ENCODE measurements at regions not wholly inside any gene's neighbourhood (a gene's known extent, or its start where the extent isn't known, plus 50 kb on each side); places are given as distances from the start of the nearest gene placed in this dataset.

DNA sequence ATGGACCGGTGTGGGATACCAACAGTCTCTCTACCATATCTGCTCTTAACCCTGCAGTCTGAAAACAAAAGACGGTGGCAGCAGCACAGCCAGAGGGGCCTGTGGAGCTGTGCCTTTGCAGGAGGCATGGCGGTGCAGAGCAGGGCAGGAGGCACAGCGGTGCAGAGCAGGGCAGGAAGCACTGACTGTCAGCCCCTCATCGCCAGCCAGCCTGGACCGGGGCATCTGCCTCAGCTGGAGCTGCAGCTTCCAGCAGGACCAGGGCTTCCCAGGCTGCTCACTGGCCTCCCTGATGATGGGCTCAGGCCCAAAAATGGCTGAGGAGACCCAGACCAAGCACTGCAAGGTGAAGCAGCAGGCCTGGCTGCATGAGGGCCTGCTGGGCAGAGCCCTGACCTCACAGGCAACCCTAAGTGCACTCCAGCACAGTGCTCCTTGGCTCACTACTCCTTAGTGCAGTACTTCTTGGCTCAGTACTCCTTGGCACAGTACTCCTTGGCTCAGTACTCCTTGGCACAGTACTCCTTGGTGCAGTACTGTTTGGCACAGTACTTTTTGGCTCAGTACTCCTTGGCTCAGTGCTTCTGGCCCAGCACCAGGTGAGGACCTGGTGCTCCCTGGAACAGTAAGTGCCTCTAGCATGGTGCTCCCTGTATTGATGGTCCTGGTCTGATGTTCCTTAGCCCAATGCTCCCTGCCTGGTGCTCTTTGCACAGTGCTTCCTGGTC, 78.0 kb downstream of the DHCR7 start:
- no peaks in the 10 kb centered on the region for H3K36me3 Mint-ChIP-seq
- H3K4me2 ChIP-seq = no peak overlapping the region
- H3K27me3 Mint-ChIP-seq (ENCODE audit: insufficient read depth, low read depth) = no peaks in the 10 kb centered on the region

DNA sequence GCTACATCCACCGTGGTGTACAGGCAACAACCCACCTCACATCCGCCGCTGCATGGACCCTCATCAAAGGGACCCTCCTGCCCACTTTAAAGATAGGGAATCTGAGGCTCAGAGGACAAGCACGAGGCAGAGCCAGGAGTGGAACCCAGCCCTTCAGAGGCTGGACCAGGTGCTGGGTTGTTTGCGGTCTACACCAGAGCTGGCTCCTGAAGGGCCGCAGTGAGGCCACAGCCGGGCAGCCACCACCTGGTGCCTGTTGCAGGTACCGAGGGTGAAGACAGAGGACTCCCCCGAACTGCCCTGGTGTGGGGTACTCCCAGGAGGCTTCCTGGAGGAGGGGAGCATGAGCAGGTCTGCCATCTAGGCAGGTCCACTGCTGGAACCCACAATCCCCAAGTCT, 78.8 kb downstream of the DHCR7 start:
- no peaks in the 10 kb centered on the region for H3K9me3 ChIP-seq (ENCODE audit: low read depth)
- Mint-ChIP-seq H3K9me3 (no peaks in the 10 kb centered on the region), H3K4me1 (no peaks in the 10 kb centered on the region), H3K36me3 (no peaks in the 10 kb centered on the region), H3K27me3 (ENCODE audit: insufficient read depth, low read depth) (no peaks in the 10 kb centered on the region), H3K4me3 (no peak overlapping the region), H3K27ac (no peak overlapping the region)
- no peak for DNase-seq (ENCODE audit: low spot score)
- no peak overlapping the region for H3K4me3 ChIP-seq
- H3K27ac ChIP-seq = no peak overlapping the region
- H3K27me3 ChIP-seq = no peaks in the 10 kb centered on the region
- TF ChIP-seq, protein P1, sequence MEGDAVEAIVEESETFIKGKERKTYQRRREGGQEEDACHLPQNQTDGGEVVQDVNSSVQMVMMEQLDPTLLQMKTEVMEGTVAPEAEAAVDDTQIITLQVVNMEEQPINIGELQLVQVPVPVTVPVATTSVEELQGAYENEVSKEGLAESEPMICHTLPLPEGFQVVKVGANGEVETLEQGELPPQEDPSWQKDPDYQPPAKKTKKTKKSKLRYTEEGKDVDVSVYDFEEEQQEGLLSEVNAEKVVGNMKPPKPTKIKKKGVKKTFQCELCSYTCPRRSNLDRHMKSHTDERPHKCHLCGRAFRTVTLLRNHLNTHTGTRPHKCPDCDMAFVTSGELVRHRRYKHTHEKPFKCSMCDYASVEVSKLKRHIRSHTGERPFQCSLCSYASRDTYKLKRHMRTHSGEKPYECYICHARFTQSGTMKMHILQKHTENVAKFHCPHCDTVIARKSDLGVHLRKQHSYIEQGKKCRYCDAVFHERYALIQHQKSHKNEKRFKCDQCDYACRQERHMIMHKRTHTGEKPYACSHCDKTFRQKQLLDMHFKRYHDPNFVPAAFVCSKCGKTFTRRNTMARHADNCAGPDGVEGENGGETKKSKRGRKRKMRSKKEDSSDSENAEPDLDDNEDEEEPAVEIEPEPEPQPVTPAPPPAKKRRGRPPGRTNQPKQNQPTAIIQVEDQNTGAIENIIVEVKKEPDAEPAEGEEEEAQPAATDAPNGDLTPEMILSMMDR (IDR thresholded peaks at IDR 0.05) = no peak
- TF ChIP-seq EZH2 (IDR thresholded peaks at IDR 0.05) (no peak), EZH2phosphoT487 (IDR thresholded peaks at IDR 0.05) (no peak)
- no peaks in the 10 kb centered on the region for H3K36me3 ChIP-seq
- no peak overlapping the region for H3K9ac ChIP-seq
- H2AFZ ChIP-seq (replicated peaks) = no peak overlapping the region
- no peaks in the 10 kb centered on the region for H3F3A ChIP-seq (ENCODE audit: low read depth)
- H3K4me2 ChIP-seq = no peak overlapping the region
- H3K79me2 ChIP-seq (ENCODE audit: low read depth) = no peaks in the 10 kb centered on the region
- peaks cover 4% of the 10 kb centered on the region for H3K4me1 ChIP-seq
- H4K20me1 ChIP-seq (ENCODE audit: low read depth) = no peaks in the 10 kb centered on the region

More for the DNA sequence above, 78.0 kb downstream of the DHCR7 start:
- H3K27ac ChIP-seq = no peak overlapping the region
- DNase-seq (ENCODE audit: low spot score) = no peak
- H3K9ac ChIP-seq = no peak overlapping the region
- no peak overlapping the region for H2AFZ ChIP-seq (replicated peaks)
- TF ChIP-seq EZH2phosphoT487 (IDR thresholded peaks at IDR 0.05) (no peak), EZH2 (IDR thresholded peaks at IDR 0.05) (no peak)
- TF ChIP-seq, protein P1 (IDR thresholded peaks at IDR 0.05) = no peak
- H4K20me1 ChIP-seq (ENCODE audit: low read depth) = no peaks in the 10 kb centered on the region
- Mint-ChIP-seq H3K27ac (no peak overlapping the region), H3K4me3 (no peak overlapping the region), H3K4me1 (no peaks in the 10 kb centered on the region), H3K9me3 (no peaks in the 10 kb centered on the region)
- H3K79me2 ChIP-seq (ENCODE audit: low read depth) = no peaks in the 10 kb centered on the region
- no peaks in the 10 kb centered on the region for H3K27me3 ChIP-seq
- no peaks in the 10 kb centered on the region for H3K36me3 ChIP-seq
- H3K4me3 ChIP-seq = no peak overlapping the region
- no peaks in the 10 kb centered on the region for H3F3A ChIP-seq (ENCODE audit: low read depth)
- H3K9me3 ChIP-seq (ENCODE audit: low read depth) = no peaks in the 10 kb centered on the region
- peaks cover 4% of the 10 kb centered on the region for H3K4me1 ChIP-seq

DNA sequence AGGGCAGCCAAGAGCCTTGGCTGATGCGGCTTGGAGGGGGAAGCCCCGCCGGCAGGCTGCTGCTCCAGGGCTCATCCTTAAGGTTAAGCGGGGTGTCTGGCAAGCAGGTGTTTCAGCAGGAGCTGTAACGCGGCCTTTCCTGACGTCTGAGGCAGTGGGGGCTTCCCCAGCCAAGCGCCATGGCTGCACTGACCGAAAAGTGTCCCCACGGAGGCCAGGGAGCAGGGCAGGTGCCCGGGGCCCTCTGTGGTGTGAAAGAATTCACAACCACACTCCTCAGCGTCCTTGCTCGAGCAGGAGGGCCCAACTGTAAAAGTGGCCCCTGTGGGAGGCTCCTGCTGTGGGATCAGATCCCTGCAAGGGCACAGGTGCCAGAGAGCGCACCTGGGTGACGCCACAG, 79.2 kb downstream of the DHCR7 start:
- Histone ChIP-seq H4K20me1 (ENCODE audit: low read depth) (no peaks in the 10 kb centered on the region), H3K9ac (no peak overlapping the region), H3K4me1 (peaks cover 4% of the 10 kb centered on the region), H2AFZ (replicated peaks) (no peak overlapping the region), H3K36me3 (no peaks in the 10 kb centered on the region), H3K79me2 (ENCODE audit: low read depth) (no peaks in the 10 kb centered on the region), H3F3A (ENCODE audit: low read depth) (no peaks in the 10 kb centered on the region), H3K4me3 (no peak overlapping the region), H3K27me3 (no peaks in the 10 kb centered on the region), H3K9me3 (ENCODE audit: low read depth) (no peaks in the 10 kb centered on the region), H3K4me2 (no peak overlapping the region), H3K27ac (no peak overlapping the region)
- H3K36me3 Mint-ChIP-seq = no peaks in the 10 kb centered on the region
- no peak overlapping the region for H3K27ac Mint-ChIP-seq
- TF ChIP-seq, protein P1 (IDR thresholded peaks at IDR 0.05) = no peak
- TF ChIP-seq EZH2 (IDR thresholded peaks at IDR 0.05) (no peak), EZH2phosphoT487 (IDR thresholded peaks at IDR 0.05) (no peak)
- H3K27me3 Mint-ChIP-seq (ENCODE audit: insufficient read depth, low read depth) = no peaks in the 10 kb centered on the region
- H3K9me3 Mint-ChIP-seq = no peaks in the 10 kb centered on the region
- no peaks in the 10 kb centered on the region for H3K4me1 Mint-ChIP-seq
- H3K4me3 Mint-ChIP-seq = no peak overlapping the region
- DNase-seq (ENCODE audit: low spot score) = no peak
